GM19025 (cell line): ENCODE measurements at regions not wholly inside any gene's neighbourhood (a gene's known extent, or its start where the extent isn't known, plus 50 kb on each side); places are given as distances from the start of the nearest gene placed in this dataset.

Source experiments
- ATAC-seq: cut with Tn5 transposase; IDR thresholded peaks from one replicate; pipeline ENCODE4 v1.9.1; 2021; ENCODE audit warnings: mild to moderate bottlenecking, low read depth, moderate library complexity; ENCODE audit not compliant: unreplicated experiment

GRCh38 chr4:144557404-144557803, 88.6 kb upstream of the HHIP start:
- ATAC-seq, result no peak

GRCh38 chr4:144562019-144562705, 83.8 kb upstream of the HHIP start:
- no peak for ATAC-seq

GRCh38 chr4:144564358-144564757, 81.6 kb upstream of the HHIP start:
- no peak for ATAC-seq

DNA sequence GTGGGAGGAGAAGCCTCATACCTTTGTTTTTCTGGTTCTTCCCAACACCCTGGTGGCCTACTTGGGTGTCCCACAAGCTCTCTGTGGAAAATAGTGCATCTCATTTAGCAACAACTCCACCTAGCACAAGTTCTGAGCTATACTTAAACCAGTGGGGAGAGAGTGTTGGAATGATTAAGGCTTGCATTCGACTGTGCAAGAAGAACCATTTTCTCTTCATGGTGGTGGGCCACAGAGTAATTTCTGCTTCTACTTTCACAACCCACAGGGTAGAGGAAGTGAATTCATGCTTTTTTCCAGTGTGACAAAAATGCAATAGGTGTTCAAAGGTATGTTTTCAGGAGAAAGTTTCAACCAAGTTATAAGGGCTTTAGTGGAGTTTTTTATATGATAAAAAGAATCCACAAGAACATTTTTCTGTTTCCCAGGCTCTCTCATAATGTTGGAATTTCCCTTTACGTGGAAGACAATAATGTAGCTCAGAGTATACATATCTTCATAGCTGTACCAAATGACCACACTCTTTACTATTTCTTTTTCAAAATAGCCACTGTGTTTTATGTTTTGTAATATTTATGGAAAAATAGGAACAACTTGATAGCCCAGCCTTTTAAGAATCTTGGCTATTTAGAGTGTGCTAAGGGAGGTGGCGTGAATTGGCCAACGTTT, 80.3 kb upstream of the HHIP start:
- no peak for ATAC-seq

- ATAC-seq, result no peak
These were observed 73.3 kb upstream of the HHIP start for GRCh38 chr4:144572660-144573059.

DNA sequence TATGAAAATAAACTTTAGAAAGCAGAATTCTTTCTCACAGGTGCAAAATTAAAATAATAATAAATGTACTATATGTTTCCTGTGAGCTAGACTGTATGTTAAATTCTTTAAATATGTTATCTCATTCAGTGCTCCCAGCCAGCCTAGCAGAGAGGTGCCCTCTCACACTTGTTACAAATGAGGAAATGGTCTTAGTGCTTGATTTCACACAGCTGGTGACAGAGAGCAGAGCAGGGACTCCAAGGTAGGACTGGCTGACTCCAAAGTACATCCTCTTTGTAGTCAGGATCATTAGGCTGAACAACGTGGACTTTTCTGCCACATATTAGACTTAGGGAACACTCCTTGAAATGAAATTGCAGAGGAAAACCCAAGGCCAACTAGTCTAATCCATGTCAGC, 72.0 kb upstream of the HHIP start:
- no peak for ATAC-seq

DNA sequence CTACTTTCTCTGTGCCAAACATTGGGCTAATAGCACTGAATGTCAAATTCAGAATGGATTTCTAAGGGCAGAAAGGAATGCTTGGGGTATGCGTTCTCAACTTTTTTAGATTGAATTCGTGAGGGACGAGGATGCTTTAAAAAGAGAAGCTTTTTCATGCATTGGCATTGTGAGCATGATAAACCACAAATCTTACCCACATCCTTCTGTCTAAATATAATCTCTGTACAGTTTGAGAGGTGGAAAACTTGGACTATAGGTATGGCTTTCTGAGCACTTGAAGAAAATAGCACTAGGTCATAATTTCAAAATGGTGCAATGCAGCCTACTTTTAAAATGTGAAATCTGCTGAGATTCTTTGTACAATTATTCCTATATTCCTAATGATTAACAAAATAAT, 71.4 kb upstream of the HHIP start:
- ATAC-seq, result no peak

GRCh38 chr4:144575181-144575580, 70.8 kb upstream of the HHIP start:
- no peak for ATAC-seq

DNA sequence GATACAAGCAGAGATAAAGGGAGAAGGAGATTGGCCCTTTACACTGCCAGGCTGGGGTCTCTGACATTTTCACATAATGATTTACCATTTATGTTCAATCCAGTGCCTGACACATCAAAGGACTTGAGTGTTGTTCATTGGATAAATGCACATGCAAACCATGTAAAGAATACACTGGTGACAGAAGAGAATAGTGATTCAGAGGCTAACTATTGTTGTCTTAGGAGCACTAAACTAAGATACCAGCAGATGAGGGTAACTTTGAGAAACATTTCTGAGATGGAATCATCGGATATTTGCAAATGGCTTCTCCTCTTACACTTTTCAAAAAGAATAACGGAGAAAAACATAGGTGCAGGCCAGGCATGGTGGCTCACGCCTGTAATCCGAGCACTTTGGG, 67.3 kb upstream of the HHIP start:
- no peak for ATAC-seq

DNA sequence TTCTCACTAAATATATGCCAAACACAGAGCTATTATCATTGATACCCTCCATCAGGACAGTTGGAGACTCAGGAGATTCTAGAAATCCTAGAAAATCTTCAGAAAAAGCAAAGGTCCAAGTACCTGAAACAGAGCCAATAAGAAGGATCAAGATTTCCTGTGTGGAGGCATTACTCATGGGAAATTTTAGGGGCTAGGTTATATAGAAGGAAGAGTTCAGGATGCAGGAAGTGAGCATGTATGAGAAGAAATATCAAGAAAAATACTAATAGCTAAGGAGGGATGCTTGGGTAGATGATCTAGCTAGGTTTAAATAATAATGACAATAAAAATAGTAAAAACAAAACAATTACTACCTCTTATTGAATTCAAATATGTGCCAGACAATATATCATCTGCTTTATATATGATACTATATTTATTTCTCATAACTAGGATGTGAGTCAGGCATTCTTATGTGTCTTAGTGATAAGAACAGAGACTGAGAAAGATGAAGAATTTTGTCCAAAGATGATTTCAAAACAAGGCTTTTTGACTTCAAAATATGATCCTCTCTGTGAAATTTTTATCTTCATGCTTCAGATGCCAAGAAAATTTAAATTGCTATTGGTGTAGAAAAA, 66.4 kb upstream of the HHIP start:
- no peak for ATAC-seq

- ATAC-seq, result no peak
These were observed 65.5 kb upstream of the HHIP start for GRCh38 chr4:144580430-144580829.

- no peak for ATAC-seq
These were observed 63.7 kb upstream of the HHIP start for GRCh38 chr4:144582105-144582850.

- ATAC-seq, result no peak
These were observed 63.0 kb upstream of the HHIP start for GRCh38 chr4:144582975-144583374.

- ATAC-seq, result no peak
These were observed 62.3 kb upstream of the HHIP start for GRCh38 chr4:144583658-144584057.

DNA sequence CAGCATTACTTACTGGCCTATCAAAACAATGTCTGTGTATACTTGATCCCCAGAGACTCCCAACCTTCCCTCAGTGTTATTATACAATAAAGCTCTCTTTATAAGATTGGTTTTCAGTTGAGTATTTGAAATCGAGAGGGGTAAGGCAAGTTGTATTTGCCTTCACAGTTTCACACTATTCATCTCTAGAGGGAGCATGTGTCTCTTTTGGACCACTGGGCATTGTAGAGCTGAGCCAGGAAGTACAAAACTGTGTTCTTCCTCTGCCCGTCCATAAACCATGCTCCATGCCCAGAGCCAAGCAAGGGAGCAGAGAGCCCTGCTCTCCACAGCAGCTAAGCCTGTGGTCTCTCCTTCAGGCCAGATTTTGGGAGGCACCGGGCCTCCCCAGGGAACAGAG, 61.5 kb upstream of the HHIP start:
- no peak for ATAC-seq

DNA sequence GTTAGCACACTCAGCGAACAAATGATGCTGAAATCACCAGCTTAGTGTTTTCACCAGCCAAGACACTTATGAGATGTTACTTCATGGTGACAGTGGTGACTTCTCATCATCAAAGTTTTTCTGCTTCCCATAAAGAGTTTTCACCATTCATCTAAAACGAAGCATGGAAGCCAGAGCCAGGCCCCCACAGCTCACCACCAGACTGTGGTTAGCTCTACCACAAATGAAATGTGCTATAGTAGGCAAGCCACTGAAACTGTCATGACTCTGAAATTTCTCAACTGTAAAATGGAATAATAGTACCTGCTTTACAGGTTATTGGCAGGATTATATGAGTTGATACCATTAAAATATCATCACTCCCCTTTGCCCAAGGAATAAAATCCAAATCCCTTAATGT, 56.4 kb upstream of the HHIP start:
- ATAC-seq, result no peak

GRCh38 chr4:144590020-144590419, 55.9 kb upstream of the HHIP start:
- no peak for ATAC-seq

GRCh38 chr4:144591401-144591800, 54.6 kb upstream of the HHIP start:
- ATAC-seq, result no peak

- no peak for ATAC-seq
These were observed 53.7 kb upstream of the HHIP start for GRCh38 chr4:144592264-144592663.

- ATAC-seq, result no peak
These were observed 51.4 kb upstream of the HHIP start for GRCh38 chr4:144594471-144594986.

- no peak for ATAC-seq
These were observed 50.3 kb upstream of the HHIP start for GRCh38 chr4:144595681-144596080.
